Occipital lobe (tissue), 1 donor: ENCODE measurements at regions not wholly inside any gene's neighbourhood (a gene's known extent, or its start where the extent isn't known, plus 50 kb on each side); places are given as distances from the start of the nearest gene placed in this dataset.
"Not testable (repeated sequence)": the region's sequence is repeated elsewhere in the genome, so short reads cannot be mapped to it uniquely, and the experiment has no call there.

Experiments
- DNase-seq: peaks from one replicate; lab custom pipeline; 2025; lab: John Stamatoyannopoulos, UW

DNA sequence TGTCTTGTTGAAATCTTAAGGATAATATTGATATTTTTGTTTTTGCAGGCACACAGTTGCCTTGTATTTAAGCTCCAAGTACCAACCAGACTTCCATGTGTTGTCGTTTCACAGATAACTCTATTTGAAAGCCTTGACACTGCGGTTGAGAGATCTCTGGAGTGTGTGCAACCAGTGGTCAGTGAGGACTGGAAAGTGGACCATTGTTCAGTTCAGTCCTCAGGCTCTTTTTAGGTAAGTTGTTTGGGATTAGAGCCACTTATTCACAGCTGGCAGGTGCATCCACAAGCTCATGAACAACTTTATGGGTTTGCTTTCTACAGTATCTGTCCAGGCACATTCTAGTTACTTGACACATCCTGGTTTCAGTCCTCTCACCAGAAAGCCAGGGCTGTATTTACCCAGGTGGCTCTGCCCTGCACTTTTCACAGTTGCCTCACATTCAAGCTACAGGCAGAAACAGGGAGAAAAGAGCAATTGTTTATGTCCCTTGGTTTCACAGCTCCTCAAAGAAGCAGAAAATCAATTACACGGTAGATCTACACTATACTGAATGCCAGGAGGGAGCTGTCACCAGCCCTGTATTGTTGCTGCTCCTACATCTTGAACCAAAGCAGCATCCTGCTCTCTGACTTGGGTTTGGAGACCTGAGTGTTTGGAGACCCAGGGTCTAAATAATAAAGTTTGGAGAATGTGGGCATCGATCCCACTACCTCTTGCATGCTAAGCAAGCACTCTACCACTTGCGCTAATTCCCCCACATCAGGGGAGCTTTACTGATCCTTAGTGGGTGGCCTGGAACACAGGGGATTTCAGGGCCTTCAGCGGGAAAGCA is 543.3 kb downstream of the PRIM2 start:
- not testable (repeated sequence) for DNase-seq

DNA sequence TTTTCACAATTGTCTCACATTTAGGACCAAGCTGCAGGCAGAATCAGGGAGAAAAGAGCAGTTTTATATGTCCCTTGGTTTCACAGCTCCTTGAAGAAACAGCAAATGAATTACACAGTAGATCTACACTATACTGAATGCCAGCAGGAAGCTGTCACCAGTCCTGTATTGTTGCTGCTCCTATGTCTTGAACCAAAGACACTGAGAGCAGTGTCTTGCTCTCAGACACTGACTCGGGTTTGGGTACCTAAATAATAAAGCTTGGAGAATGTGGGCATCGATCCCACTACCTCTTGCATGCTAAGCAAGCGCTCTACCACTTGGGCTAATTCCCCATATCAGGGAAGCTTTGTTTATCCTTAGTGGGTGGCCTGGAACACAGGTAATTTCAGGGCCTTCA is 552.7 kb downstream of the PRIM2 start:
- DNase-seq: not testable (repeated sequence)

DNA sequence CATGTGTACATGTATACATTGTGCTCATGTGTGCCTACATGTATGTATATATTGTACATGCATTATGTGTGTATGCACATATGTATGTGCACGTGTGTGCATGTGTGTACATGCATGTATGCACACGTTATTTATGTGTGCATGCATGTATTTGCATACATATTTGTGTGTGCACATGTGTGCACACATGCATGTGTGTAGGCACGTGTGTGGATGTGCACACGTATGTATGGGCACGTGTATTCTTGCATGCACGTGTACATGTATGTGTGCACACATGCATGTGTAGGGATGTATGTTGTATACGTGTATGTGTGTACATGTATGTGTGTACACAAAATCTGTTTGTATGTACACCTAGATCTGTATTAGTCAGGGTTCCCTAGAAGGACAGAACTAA is 556.0 kb downstream of the PRIM2 start:
- DNase-seq: not testable (repeated sequence)

DNA sequence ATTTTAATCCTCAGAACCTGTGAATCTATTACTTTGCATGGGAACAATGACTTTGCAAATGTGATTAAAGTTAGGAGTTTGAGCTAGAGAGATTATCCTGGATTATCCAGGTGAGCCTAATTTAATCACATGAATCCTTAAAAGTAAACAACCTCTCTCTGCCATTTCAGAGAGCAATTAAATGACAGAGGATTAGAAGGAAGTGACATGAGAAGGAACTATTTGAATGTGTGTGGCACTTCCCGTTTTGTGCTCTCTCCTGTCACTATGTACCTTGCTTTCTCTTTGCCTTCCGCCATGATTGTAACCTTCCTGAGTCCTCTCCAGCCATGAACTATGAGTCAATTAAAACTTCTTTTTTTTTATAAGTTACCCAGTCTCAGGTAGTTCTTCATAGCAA is 559.2 kb downstream of the PRIM2 start:
- not testable (repeated sequence) for DNase-seq

DNA sequence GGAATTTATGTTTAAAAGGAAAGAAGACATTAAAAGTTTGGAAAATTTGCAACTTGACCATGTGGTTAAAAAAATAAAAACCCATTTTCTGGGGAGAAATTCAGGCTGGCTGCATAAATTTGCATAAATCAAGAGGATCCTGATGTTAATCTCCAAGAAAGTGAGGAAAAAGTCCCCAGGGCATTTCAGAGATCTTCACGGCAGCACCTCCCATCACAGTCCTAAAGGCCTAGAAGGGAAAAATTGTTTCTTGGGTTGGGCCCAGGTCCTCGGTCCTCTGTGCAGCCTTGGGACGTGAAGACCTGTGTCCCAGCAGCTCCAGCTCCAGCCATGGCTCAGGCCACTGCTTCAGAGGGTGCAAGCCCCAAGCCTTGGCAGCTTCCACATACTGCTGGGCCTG is 560.3 kb downstream of the PRIM2 start:
- not testable (repeated sequence) for DNase-seq

DNA sequence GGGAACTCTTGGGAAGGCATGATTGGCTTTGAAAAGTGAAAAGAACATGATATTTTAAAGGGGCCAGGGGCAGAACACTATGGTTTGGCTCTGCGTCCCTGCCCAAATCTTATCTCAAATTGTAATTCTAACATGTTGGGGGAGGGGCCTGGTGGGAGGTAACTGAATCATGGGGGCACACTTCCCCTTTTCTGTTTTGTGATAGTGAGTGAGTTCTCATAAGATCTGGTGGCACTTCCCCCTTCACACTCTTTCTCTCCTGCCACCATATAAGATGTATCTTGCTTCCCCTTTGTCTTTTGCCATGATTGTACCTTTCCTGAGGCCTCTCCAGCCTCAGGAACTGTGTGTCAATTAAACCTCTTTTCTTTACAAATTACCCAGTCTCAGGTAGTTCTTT is 561.4 kb downstream of the PRIM2 start:
- not testable (repeated sequence) for DNase-seq

DNA sequence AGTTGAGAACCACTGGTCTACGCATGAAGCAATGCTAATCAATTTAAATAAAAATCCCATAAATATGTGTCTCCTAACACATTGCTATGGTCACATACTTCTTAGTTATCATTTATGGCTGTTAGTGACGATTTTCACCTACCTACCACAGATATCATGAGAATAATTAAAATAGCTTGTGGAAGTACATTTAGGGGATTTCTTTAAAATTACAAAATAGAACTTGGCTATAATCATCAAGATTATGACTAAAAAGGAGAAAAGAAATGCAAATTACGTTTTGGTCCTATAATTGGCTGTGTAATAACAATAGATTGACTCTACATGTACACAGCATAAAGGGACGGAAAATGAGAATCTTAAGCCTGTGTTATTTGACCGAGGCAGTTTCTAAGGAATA is 581.4 kb downstream of the PRIM2 start:
- DNase-seq: not testable (repeated sequence)

DNA sequence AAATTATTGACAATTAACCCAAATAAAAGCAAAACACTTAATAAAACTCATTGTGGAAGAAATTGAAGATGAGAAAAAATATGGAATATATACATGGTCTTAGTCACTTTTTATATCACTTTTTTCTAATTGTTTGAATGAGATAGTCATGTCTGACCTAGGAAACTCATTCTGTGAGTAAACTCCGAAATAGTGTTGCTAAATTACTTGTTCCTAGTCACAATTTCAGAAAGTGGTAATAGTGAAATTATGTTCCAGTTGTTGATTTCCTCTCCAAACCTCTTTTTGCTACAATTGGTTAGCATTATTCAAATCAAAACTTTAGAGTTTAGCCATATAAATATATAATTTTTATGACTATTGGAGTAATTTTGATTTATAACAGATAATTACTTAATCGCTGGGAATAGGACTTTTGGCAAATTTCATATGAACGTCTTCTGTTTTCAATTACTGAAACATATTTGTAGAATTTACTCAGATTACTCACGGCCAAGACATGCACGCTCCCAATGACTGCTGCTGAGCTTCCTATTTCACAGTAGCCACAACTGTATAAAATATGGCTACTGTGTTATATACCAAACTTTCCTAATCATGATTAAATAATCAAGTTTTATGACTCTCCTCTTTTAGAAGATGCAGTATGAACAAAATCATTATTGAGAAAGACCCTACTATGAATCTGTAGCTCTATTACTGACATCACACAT is 583.4 kb downstream of the PRIM2 start:
- DNase-seq: not testable (repeated sequence)

DNA sequence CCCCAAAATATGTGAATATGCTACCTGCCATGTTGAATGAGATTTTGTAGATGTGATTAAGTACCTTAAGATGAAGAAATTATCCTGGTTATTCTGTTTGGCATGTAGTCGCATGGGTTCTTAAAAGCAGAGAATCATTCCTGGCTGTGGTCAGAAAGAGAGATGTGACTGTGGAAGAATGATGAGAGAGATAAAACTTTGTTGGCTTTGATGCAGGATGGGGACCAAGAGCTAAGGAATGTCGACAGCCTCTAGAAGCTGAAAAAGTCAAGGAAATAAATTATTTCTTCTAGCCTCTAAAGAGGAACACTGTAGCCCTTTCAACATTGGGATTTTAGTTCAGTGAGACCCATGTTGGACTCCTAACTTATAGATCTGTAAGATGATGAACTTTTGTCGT is 584.0 kb downstream of the PRIM2 start:
- DNase-seq: not testable (repeated sequence)

DNA sequence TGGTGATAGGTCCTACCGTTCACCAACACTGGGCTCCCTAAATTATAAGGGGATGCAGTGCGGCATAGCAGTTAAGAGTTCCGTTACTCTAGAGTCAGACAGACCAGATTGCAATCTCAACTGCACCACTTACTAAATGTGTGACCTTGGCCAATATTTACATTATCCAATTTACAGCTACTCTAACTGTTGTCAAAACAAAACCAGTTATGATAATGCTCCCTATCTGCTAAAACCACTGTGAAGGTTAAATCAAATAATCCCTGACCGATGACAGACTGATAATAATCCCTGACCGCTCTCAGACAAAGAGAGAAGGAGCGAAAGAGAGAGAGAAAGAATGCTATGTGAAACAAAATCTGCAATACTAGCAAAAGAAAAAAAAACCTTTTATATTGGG is 586.9 kb downstream of the PRIM2 start:
- not testable (repeated sequence) for DNase-seq

DNA sequence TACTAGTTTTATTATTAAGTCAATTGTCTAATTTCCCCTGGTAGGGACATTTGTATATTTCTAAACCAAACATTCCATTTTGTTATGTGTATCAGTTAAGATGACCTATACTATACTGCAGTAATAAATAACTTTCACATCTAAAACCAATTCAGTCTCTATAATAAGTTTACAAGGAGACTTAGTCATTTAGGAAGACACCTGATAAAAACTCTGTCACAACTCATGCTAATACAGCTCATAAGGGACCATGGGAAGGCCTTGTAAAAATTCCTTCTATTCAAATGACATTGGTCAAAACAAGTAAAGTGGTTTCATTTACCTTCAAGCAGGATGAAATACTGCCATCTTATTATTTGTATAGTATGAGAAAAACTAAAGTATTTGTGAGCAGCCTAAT is 597.9 kb downstream of the PRIM2 start:
- not testable (repeated sequence) for DNase-seq

DNA sequence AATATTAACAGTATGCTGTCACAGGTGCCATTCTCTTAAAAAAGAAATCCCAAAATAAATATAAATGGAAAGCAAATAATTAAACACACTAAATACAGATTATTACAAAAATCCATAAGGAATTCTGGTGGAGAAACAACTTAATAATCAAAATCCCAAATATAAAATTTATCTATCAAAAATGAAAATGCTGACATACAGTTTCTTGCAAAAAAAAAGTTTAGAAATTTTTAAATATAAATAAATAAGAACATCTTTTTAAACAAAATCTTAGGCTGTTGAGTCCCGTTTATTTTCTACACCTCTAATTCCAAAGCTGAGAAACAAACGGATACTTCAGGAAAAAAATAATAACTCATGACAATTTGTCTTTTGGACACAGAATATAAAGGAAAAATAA is 625.5 kb downstream of the PRIM2 start:
- DNase-seq: not testable (repeated sequence)

DNA sequence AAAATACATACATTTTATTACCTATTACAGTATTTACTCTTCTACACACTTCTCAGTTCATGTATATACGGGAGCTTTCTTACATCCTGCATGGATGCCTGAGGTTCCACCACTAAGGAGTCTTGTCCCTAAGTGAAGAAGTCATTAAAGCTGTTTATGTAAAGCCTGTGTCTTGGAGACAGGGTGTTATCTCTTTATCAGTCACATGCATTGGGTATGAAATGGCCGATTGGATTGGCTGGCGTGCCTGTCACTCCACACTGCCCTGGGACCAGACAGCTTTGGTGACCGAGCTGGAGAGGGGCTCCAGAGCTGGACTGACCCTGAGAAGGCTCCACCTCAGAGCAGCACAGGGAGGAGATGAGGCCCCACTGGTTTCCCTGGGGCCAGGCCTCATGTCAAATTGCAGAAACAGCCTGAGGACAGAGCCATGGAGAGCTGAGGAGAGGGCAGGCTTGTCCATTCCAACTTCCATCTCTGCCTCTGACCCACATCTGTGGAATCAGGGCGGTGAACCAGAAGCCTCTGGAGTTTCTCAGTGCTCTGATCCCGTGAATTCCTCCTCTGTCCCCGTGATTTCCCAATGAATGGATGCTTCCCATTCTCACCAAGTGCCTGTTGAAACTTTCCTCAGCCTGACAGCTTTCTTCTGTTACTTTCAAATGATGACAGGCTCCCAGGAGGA is 628.8 kb downstream of the PRIM2 start:
- DNase-seq: not testable (repeated sequence)

DNA sequence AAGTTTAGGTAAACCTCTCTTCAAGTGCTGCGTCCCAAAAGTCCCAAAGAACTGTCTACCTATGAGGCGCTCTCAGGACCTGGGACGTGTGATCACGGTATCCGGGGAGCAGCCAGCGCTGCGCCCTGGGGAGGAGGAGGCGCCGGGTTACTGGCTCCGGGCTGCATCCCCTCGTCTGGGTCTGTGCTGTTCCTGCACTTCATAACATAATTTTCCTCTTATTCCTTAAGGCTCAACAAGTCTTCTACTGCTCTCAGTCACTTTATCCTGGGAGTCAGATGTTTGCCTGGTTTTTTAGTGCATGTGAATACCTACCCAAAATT is 629.3 kb downstream of the PRIM2 start:
- not testable (repeated sequence) for DNase-seq

DNA sequence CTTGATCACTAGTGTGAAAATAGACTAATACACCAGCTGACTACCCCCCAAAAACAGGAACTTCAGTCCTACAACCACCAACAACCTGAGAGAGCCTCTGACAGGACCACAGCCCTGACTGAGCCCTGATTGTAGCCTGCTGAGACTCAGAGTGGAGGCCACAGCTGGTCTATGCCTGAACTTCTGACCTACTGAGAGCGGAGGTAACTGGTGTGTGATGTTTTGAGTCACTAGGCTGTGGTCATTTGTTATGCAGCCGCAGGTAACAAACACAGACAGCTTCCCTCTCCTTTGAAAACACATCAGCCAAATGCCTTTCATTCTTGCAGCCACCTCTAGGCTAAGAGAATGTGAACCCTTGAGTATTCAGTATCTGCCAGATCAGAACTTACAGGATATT is 631.1 kb downstream of the PRIM2 start:
- DNase-seq: not testable (repeated sequence)

DNA sequence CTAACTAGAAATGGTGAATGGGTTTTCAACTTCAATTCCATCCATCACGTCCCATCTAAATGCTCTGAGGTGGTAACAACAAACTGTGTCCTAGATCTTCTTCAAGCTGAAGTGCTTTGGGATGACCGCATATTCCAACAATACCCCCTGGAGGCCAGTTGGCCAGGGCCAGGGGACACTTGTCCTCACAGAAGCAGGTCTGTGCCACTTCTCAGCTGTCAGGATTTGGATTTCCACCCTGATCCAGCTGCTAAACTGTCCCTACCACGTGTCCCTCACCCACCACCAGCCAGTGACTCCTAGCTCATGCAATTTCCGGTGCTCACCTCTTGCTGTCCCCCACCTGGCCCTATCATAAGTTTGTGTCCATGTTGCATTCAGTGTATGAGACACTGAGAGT is 633.0 kb downstream of the PRIM2 start:
- DNase-seq: not testable (repeated sequence)

DNA sequence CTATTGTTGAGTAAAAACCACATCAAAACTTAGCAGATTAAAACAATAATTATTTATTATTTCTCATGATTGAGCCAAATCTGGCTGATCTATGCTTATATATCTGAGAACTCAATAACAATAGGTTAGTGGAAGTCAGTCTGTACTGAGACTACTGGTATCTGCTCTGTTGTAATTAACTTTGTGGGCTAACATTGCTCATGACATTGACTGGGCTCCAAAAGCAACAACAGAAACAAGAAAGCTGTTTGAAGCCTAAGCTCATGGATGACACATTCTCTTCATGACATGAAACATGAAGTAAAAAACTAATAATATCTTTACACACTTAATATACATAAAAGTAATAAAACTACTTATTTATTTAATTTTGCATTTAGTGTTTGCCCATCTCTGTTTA is 649.3 kb downstream of the PRIM2 start:
- not testable (repeated sequence) for DNase-seq

DNA sequence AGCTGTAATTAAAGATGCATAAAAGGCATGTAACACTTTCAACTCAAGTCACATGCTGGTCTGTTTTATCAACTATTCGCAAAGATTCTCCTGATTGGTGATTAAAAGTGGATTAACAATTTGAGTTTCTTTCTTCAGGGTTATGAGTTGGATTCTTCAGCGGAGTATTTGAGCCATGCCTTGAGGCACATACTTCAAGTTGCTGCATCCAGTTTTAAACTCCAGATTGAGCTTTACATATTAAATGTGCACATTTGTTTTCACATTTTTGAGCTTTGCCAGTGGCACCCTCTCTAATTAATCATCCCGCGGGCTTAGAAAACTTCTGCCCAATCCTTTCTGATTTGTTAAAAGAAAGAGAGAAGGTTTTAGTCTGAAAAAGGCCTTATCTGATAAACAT is 654.5 kb downstream of the PRIM2 start:
- not testable (repeated sequence) for DNase-seq

DNA sequence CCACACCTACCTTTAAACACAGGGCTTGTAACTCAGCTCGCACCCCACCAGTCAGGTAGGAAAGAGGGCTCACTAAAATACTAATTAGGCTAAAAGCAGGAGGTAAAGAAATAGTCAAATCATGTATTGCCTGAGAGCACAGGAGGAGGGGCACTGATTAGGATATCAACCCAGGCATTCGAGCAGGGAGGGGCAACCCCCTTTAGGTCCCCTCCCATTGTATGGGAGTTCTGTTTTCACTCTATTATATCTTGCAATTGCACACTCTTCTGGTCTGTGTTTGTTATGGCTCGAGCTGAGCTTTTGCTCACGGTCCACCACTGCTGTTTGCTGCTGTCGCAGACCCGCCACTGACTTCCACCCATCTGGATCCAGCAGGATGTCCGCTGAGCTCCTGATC is 657.2 kb downstream of the PRIM2 start:
- DNase-seq: no peak

DNA sequence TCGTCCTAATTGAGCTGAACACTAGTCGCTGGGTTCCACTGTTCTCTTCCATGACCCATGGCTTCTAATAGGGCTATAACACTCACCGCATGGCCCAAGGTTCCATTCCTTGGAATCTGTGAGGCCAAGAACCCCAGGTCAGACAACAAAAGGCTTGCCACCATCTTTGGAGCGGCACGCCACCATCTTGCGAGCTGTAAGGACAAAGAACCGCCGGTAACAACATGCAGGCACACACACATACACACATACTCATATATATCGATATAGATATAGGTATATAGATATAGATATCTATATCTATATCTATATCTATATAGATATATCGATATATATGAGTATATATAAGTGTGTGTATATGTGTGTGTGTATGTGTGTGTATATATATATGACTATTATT is 657.7 kb downstream of the PRIM2 start:
- not testable (repeated sequence) for DNase-seq

DNA sequence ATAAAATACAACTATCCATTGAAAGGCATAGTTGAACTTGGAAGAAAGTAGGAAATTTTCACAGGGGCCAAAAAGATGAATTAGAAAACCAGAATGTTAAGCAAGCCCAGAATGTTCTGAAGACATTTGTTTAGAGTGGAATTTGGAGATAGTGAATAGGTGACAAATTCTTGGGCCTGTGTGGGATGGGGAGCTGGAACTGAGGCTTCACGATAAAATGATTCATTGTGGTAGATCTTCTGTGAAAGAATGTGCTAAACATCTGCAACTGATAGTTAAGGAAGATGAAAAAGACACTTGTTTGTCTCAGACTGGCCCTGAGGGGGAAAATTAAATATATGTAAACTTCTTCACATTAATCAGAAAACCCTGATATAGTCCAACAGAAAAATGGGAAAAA is 658.9 kb downstream of the PRIM2 start:
- DNase-seq: not testable (repeated sequence)

DNA sequence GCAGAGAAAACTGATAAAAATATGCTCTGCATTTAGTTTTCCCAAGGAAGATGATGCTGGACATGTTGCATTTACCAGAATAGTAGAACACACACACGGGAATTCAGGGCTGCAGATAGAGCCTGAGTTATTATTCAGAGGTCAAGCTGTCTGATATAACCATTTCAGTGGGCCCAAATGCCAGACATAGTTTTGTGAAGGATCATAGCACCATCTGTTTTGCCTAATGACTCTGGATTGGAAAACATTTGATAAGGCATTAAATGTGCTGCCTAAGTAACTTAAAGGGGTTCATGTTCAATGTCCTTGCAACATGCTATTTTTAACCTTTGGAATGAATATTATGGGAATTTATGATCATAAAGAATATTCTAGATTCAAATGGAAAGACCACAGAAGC is 666.2 kb downstream of the PRIM2 start:
- DNase-seq: not testable (repeated sequence)
